H9 (cell line): ENCODE measurements at regions not wholly inside any gene's neighbourhood (a gene's known extent, or its start where the extent isn't known, plus 50 kb on each side); places are given as distances from the start of the nearest gene placed in this dataset.

Experiments
- DNase-seq: peaks from one replicate; pipeline ENCODE4 v3.0.0-alpha.2; 2017
- H2AFZ ChIP-seq: one replicate; pipeline ENCODE4 v1.6.1; 2013; ENCODE audit warnings: mild to moderate bottlenecking, low read length, control low read depth, moderate library complexity
- H2AK5ac ChIP-seq: 2 replicates; pipeline ENCODE4 v1.6.1; 2013; ENCODE audit warnings: low read length, control low read depth, mixed read lengths; ENCODE audit not compliant: insufficient read length
- H2BK120ac ChIP-seq: one replicate; pipeline ENCODE4 v1.6.1; 2013; ENCODE audit warnings: low read depth, mild to moderate bottlenecking, low read length, control low read depth, inconsistent platforms; ENCODE audit not compliant: poor library complexity, severe bottlenecking
- H2BK12ac ChIP-seq: 2 replicates; pipeline ENCODE4 v1.6.1; 2013; ENCODE audit warnings: low read length, control low read depth, mixed read lengths, low read depth; ENCODE audit not compliant: insufficient read length
- H2BK15ac ChIP-seq: 2 replicates; pipeline ENCODE4 v1.6.1; 2013; ENCODE audit warnings: low read depth, low read length, control low read depth
- H2BK20ac ChIP-seq: one replicate; pipeline ENCODE4 v1.6.1; 2013; ENCODE audit warnings: low read depth, mild to moderate bottlenecking, low read length, control low read depth, inconsistent platforms; ENCODE audit not compliant: poor library complexity, severe bottlenecking
- H2BK5ac ChIP-seq: 2 replicates; pipeline ENCODE4 v1.6.1; 2013; ENCODE audit warnings: low read length, control low read depth, mixed read lengths; ENCODE audit not compliant: insufficient read length
- H3K14ac ChIP-seq: 2 replicates; pipeline ENCODE4 v1.6.1; 2013; ENCODE audit warnings: low read length, control low read depth; ENCODE audit not compliant: insufficient read depth
- H3K18ac ChIP-seq: 2 replicates; pipeline ENCODE4 v1.6.1; 2013; ENCODE audit warnings: low read depth, mild to moderate bottlenecking, mixed read lengths, low read length, control low read depth; ENCODE audit not compliant: insufficient read length
- H3K23ac ChIP-seq: 2 replicates; pipeline ENCODE4 v1.6.1; 2013; ENCODE audit warnings: low read length, control low read depth, mixed read lengths, low read depth; ENCODE audit not compliant: insufficient read length
- H3K23me2 ChIP-seq: 2 replicates; pipeline ENCODE4 v1.6.1; 2013; ENCODE audit warnings: low read depth, mild to moderate bottlenecking, mixed read lengths, low read length, control low read depth; ENCODE audit not compliant: insufficient read length, poor library complexity, severe bottlenecking
- H3K27ac ChIP-seq: 2 replicates; pipeline ENCODE4 v1.5.1; 2013; ENCODE audit warnings: low read length, control low read depth, mixed read lengths, low read depth; ENCODE audit not compliant: insufficient read length
- H3K27me3 ChIP-seq: 2 replicates; pipeline ENCODE4 v1.6.1; 2013; ENCODE audit warnings: low read length, control low read depth, inconsistent platforms; ENCODE audit not compliant: insufficient read depth
- H3K4ac ChIP-seq: 2 replicates; pipeline ENCODE4 v1.6.1; 2013; ENCODE audit warnings: low read depth, mild to moderate bottlenecking, control low read depth, inconsistent platforms, low read length, moderate library complexity
- H3K4me1 ChIP-seq: 2 replicates; pipeline ENCODE4 v1.6.1; 2013; ENCODE audit warnings: low read length, control low read depth, inconsistent platforms; ENCODE audit not compliant: insufficient read depth
- H3K4me2 ChIP-seq: 2 replicates; pipeline ENCODE4 v1.6.1; 2013; ENCODE audit warnings: low read length, control low read depth, mixed read lengths; ENCODE audit not compliant: insufficient read length, insufficient read depth
- H3K56ac ChIP-seq: 2 replicates; pipeline ENCODE4 v1.6.1; 2013; ENCODE audit warnings: low read depth, mild to moderate bottlenecking, mixed read lengths, low read length, control low read depth; ENCODE audit not compliant: insufficient read length
- H3K79me1 ChIP-seq: 2 replicates; pipeline ENCODE4 v1.6.1; 2013; ENCODE audit warnings: low read depth, mild to moderate bottlenecking, moderate library complexity, low read length, control low read depth, inconsistent platforms; ENCODE audit not compliant: insufficient read depth, poor library complexity, severe bottlenecking
- H3K79me2 ChIP-seq: 2 replicates; pipeline ENCODE4 v1.6.1; 2013; ENCODE audit warnings: low read length, control low read depth, inconsistent platforms; ENCODE audit not compliant: insufficient read depth
- H3K9ac ChIP-seq: 2 replicates; pipeline ENCODE4 v1.6.1; 2013; ENCODE audit warnings: low read length, control low read depth, mixed read lengths; ENCODE audit not compliant: insufficient read length; ENCODE audit errors: extremely low read depth
- H3K9me3 ChIP-seq: one replicate; pipeline ENCODE4 v1.6.1; 2013; ENCODE audit warnings: low read depth, low read length, inconsistent platforms; ENCODE audit not compliant: control insufficient read depth
- H3T11ph ChIP-seq: one replicate; pipeline ENCODE4 v1.6.1; 2013; ENCODE audit warnings: mild to moderate bottlenecking, low read length, control low read depth, inconsistent platforms
- H4K20me1 ChIP-seq: one replicate; pipeline ENCODE4 v1.6.1; 2013; ENCODE audit not compliant: control insufficient read depth, insufficient read length, insufficient read depth
- H4K5ac ChIP-seq: 2 replicates; pipeline ENCODE4 v1.6.1; 2013; ENCODE audit warnings: low read depth, mild to moderate bottlenecking, mixed read lengths, low read length, control low read depth; ENCODE audit not compliant: insufficient read length
- H4K8ac ChIP-seq: replicated peaks from 2 replicates; pipeline ENCODE4 v1.6.1; 2013; ENCODE audit warnings: low read length, control low read depth, mixed read lengths, low read depth; ENCODE audit not compliant: insufficient read length
- H4K91ac ChIP-seq: 2 replicates; pipeline ENCODE4 v1.6.1; 2013; ENCODE audit warnings: low read depth, mild to moderate bottlenecking, moderate library complexity, mixed read lengths, low read length, control low read depth; ENCODE audit not compliant: insufficient read length
- H3K27ac Mint-ChIP-seq, 3 experiments: 2 replicates in 2 of 3; 3 replicates in 1 of 3; pipeline ENCODE4 v1.8.0; 2020 to 2021; ENCODE audit warnings: mixed read lengths in 3 of 3, mild to moderate bottlenecking in 1 of 3, moderate library complexity in 1 of 3
- H3K27me3 Mint-ChIP-seq: 2 replicates; pipeline ENCODE4 v1.8.0; 2021; ENCODE audit warnings: low read depth, mild to moderate bottlenecking, moderate library complexity, mixed read lengths
- H3K36me3 Mint-ChIP-seq, 3 experiments: 2 replicates in 2 of 3; 3 replicates in 1 of 3; pipeline ENCODE4 v1.8.0; 2020 to 2021; ENCODE audit warnings: low read depth in 3 of 3, mixed read lengths in 3 of 3; ENCODE audit not compliant: insufficient read depth in 1 of 3
- H3K4me1 Mint-ChIP-seq, 2 experiments: 2 replicates each; pipeline ENCODE4 v1.8.0; 2020; ENCODE audit warnings: mixed read lengths in 2 of 2
- H3K4me3 Mint-ChIP-seq, 2 experiments: 2 replicates in 1 of 2; 3 replicates in 1 of 2; pipeline ENCODE4 v1.8.0; 2020 to 2021; ENCODE audit warnings: mild to moderate bottlenecking in 2 of 2, mixed read lengths in 2 of 2, moderate library complexity in 1 of 2
- H3K9me3 Mint-ChIP-seq, 2 experiments: 2 replicates in 1 of 2; 3 replicates in 1 of 2; pipeline ENCODE4 v1.8.0; 2020; ENCODE audit warnings: mild to moderate bottlenecking in 2 of 2, mixed read lengths in 2 of 2, moderate library complexity in 1 of 2
- CTCF ChIP-seq: fragments of 200-600 bp; sonication (generic); conservative IDR thresholded peaks from 3 replicates; pipeline ENCODE4 v1.8.0; 2021; ENCODE audit warnings: antibody characterized with exemption, mild to moderate bottlenecking
- WGBS: extraction: QIAGEN DNeasy Blood & Tissue Kit; methylation state at CpG from one replicate; pipeline ENCODE4 v1.1.7; 2013; ENCODE audit warnings: missing lambda C conversion rate, low lambda C conversion rate, mixed read lengths; ENCODE audit not compliant: insufficient read length; ENCODE audit errors: extremely low coverage; 5-methylcytosine and 5-hydroxymethylcytosine counted together

- no peak overlapping the region for H3K56ac ChIP-seq
- H2BK12ac ChIP-seq, result no peak overlapping the region
- no peak overlapping the region for H3K9ac ChIP-seq
- H2AK5ac ChIP-seq, result no peak overlapping the region
- no peak overlapping the region for H3K27ac ChIP-seq
- no peak overlapping the region for H3K18ac ChIP-seq
- H3K9me3 ChIP-seq, result no peaks in the 10 kb centered on the region
- no peaks in the 10 kb centered on the region for H3K9me3 Mint-ChIP-seq
- H3K4me2 ChIP-seq, result no peak overlapping the region
- no peak overlapping the region for H4K91ac ChIP-seq
- H2BK5ac ChIP-seq, result no peak overlapping the region
- H2BK120ac ChIP-seq, result no peak overlapping the region
- H3K4me1 ChIP-seq, result no peaks in the 10 kb centered on the region; the same call in 1 of the 2 replicates
- H3K4me3 Mint-ChIP-seq, result no peak overlapping the region
- no peaks in the 10 kb centered on the region for H3K79me1 ChIP-seq
- H4K5ac ChIP-seq, result no peak overlapping the region
- no CpG with 5 or more reads among the region's 5 CpGs for WGBS
- no peaks in the 10 kb centered on the region for H3K27me3 Mint-ChIP-seq
- H4K8ac ChIP-seq, result no peak overlapping the region
- no peaks in the 10 kb centered on the region for H3K23me2 ChIP-seq
- no peak overlapping the region for H3T11ph ChIP-seq
- no peaks in the 10 kb centered on the region for H3K79me2 ChIP-seq
- no peak overlapping the region for H3K27ac Mint-ChIP-seq
- no peaks in the 10 kb centered on the region for H3K27me3 ChIP-seq
- no peak overlapping the region for H2BK15ac ChIP-seq
- no peak for DNase-seq
- H2BK20ac ChIP-seq, result no peak overlapping the region
- no peaks in the 10 kb centered on the region for H3K36me3 Mint-ChIP-seq
- H3K14ac ChIP-seq, result no peak overlapping the region
- no peak overlapping the region for H3K4ac ChIP-seq
- no peaks in the 10 kb centered on the region for H4K20me1 ChIP-seq
- H3K23ac ChIP-seq, result no peak overlapping the region
- no peak for TF ChIP-seq CTCF
- no peaks in the 10 kb centered on the region for H3K4me1 Mint-ChIP-seq
- H2AFZ ChIP-seq, result no peak overlapping the region
Observed at GRCh38 chr14:82445810-82446570, 912.3 kb upstream of the SEL1L start.
